IPS DF 6.9 (cell line): ENCODE measurements at regions not wholly inside any gene's neighbourhood (a gene's known extent, or its start where the extent isn't known, plus 50 kb on each side); places are given as distances from the start of the nearest gene placed in this dataset.

ENCODE experiments used
- DNase-seq: peaks from one replicate; pipeline ENCODE4 v3.0.0-alpha.2; 2013; ENCODE audit warnings: low read depth, low spot score
- H3K27ac ChIP-seq: one replicate; pipeline ENCODE4 v1.5.1; 2013; ENCODE audit warnings: low read length, control low read depth
- H3K27me3 ChIP-seq: 2 replicates; pipeline ENCODE4 v1.6.1; 2013; ENCODE audit warnings: mild to moderate bottlenecking, low read length; ENCODE audit not compliant: control insufficient read depth, insufficient read depth
- H3K36me3 ChIP-seq: 2 replicates; pipeline ENCODE4 v1.6.1; 2013; ENCODE audit warnings: low read length; ENCODE audit not compliant: control insufficient read depth, insufficient read depth
- H3K4me1 ChIP-seq: 2 replicates; pipeline ENCODE4 v1.6.1; 2013; ENCODE audit warnings: low read length; ENCODE audit not compliant: control insufficient read depth, insufficient read depth
- H3K4me3 ChIP-seq: 2 replicates; pipeline ENCODE4 v1.5.1; 2013; ENCODE audit warnings: mild to moderate bottlenecking, low read length
- H3K9me3 ChIP-seq: 2 replicates; pipeline ENCODE4 v1.6.1; 2013; ENCODE audit warnings: low read length, inconsistent platforms; ENCODE audit not compliant: control insufficient read depth, insufficient read depth
- WGBS: extraction: QIAGEN DNeasy Blood & Tissue Kit; methylation state at CpG from one replicate; pipeline ENCODE4 v1.1.7; 2013; ENCODE audit warnings: mixed read lengths, missing lambda C conversion rate; ENCODE audit not compliant: insufficient read length, insufficient coverage; 5-methylcytosine and 5-hydroxymethylcytosine counted together

GRCh38 chr16:50997679-50998078, 153.4 kb downstream of the SALL1 start:
- Histone ChIP-seq H3K4me3 (no peak overlapping the region), H3K36me3 (no peaks in the 10 kb centered on the region), H3K27ac (no peak overlapping the region), H3K4me1 (no peaks in the 10 kb centered on the region), H3K27me3 (no peaks in the 10 kb centered on the region), H3K9me3 (no peaks in the 10 kb centered on the region)
- no CpG with 5 or more reads among the region's 6 CpGs for WGBS
- DNase-seq: no peak

- Histone ChIP-seq H3K36me3 (no peaks in the 10 kb centered on the region), H3K27me3 (no peaks in the 10 kb centered on the region), H3K4me3 (no peak overlapping the region), H3K27ac (no peak overlapping the region), H3K4me1 (no peaks in the 10 kb centered on the region), H3K9me3 (no peaks in the 10 kb centered on the region)
- no CpG with 5 or more reads among the region's 4 CpGs for WGBS
- no peak for DNase-seq
These were observed 154.3 kb downstream of the SALL1 start for GRCh38 chr16:50996830-50997186.

GRCh38 chr16:50996166-50996829, 154.8 kb downstream of the SALL1 start:
- Histone ChIP-seq H3K9me3 (no peaks in the 10 kb centered on the region), H3K27me3 (no peaks in the 10 kb centered on the region), H3K4me1 (no peaks in the 10 kb centered on the region), H3K27ac (no peak overlapping the region), H3K4me3 (no peak overlapping the region), H3K36me3 (no peaks in the 10 kb centered on the region)
- no CpG with 5 or more reads among the region's 12 CpGs for WGBS
- DNase-seq: no peak

- no CpG with 5 or more reads among the region's 8 CpGs for WGBS
- Histone ChIP-seq H3K9me3 (no peaks in the 10 kb centered on the region), H3K4me3 (no peak overlapping the region), H3K4me1 (no peaks in the 10 kb centered on the region), H3K36me3 (no peaks in the 10 kb centered on the region), H3K27me3 (no peaks in the 10 kb centered on the region), H3K27ac (no peak overlapping the region)
- no peak for DNase-seq
These were observed 156.1 kb downstream of the SALL1 start for GRCh38 chr16:50994995-50995394.

- no peak for DNase-seq
- Histone ChIP-seq H3K4me3 (no peak overlapping the region), H3K4me1 (no peaks in the 10 kb centered on the region), H3K36me3 (no peaks in the 10 kb centered on the region), H3K9me3 (no peaks in the 10 kb centered on the region), H3K27ac (no peak overlapping the region), H3K27me3 (no peaks in the 10 kb centered on the region)
- no CpG with 5 or more reads among the region's 18 CpGs for WGBS
These were observed 158.6 kb downstream of the SALL1 start for GRCh38 chr16:50992350-50993032.

- H3K27ac ChIP-seq: no peak overlapping the region
- H3K27me3 ChIP-seq: no peaks in the 10 kb centered on the region
- H3K36me3 ChIP-seq: no peaks in the 10 kb centered on the region
- H3K9me3 ChIP-seq: no peaks in the 10 kb centered on the region
- H3K4me3 ChIP-seq: no peak overlapping the region
- WGBS: no CpG with 5 or more reads among the region's 13 CpGs
- DNase-seq: no peak
- H3K4me1 ChIP-seq: no peaks in the 10 kb centered on the region
These were observed 159.6 kb downstream of the SALL1 start for GRCh38 chr16:50991436-50991835.

- no CpG with 5 or more reads among the region's 14 CpGs for WGBS
- Histone ChIP-seq H3K36me3 (no peaks in the 10 kb centered on the region), H3K4me3 (no peak overlapping the region), H3K9me3 (no peaks in the 10 kb centered on the region), H3K4me1 (no peaks in the 10 kb centered on the region), H3K27ac (no peak overlapping the region), H3K27me3 (no peaks in the 10 kb centered on the region)
- DNase-seq: no peak
These were observed 160.1 kb downstream of the SALL1 start for GRCh38 chr16:50991006-50991405.

GRCh38 chr16:50989047-50989446, 162.0 kb downstream of the SALL1 start:
- DNase-seq: no peak
- WGBS: no CpG with 5 or more reads among the region's 1 CpG
- no peaks in the 10 kb centered on the region for H3K27me3 ChIP-seq
- no peaks in the 10 kb centered on the region for H3K9me3 ChIP-seq
- no peak overlapping the region for H3K4me3 ChIP-seq
- no peak overlapping the region for H3K27ac ChIP-seq
- no peaks in the 10 kb centered on the region for H3K36me3 ChIP-seq
- H3K4me1 ChIP-seq: no peaks in the 10 kb centered on the region

GRCh38 chr16:50988441-50988840, 162.6 kb downstream of the SALL1 start:
- no peak for DNase-seq
- no peak overlapping the region for H3K4me3 ChIP-seq
- WGBS: no CpG with 5 or more reads among the region's 3 CpGs
- no peak overlapping the region for H3K27ac ChIP-seq
- no peaks in the 10 kb centered on the region for H3K27me3 ChIP-seq
- H3K4me1 ChIP-seq: no peaks in the 10 kb centered on the region
- no peaks in the 10 kb centered on the region for H3K36me3 ChIP-seq
- H3K9me3 ChIP-seq: no peaks in the 10 kb centered on the region

- H3K27ac ChIP-seq: no peak overlapping the region
- no peaks in the 10 kb centered on the region for H3K9me3 ChIP-seq
- no peaks in the 10 kb centered on the region for H3K36me3 ChIP-seq
- no peak overlapping the region for H3K4me3 ChIP-seq
- no CpG with 5 or more reads among the region's 5 CpGs for WGBS
- DNase-seq: no peak
- no peaks in the 10 kb centered on the region for H3K4me1 ChIP-seq
- H3K27me3 ChIP-seq: no peaks in the 10 kb centered on the region
These were observed 164.6 kb downstream of the SALL1 start for GRCh38 chr16:50986453-50986852.

GRCh38 chr16:50985733-50986132, 165.3 kb downstream of the SALL1 start:
- Histone ChIP-seq H3K36me3 (no peaks in the 10 kb centered on the region), H3K4me1 (no peaks in the 10 kb centered on the region), H3K27ac (no peak overlapping the region), H3K9me3 (no peaks in the 10 kb centered on the region), H3K27me3 (no peaks in the 10 kb centered on the region), H3K4me3 (no peak overlapping the region)
- no CpG with 5 or more reads among the region's 2 CpGs for whole genome bisulfite sequencing
- DNase-seq: no peak
